Activated CD8-positive, alpha-beta memory T cell treated with anti-CD3 and anti-CD28 coated beads for 36 hours (primary cell): ENCODE measurements at regions not wholly inside any gene's neighbourhood (a gene's known extent, or its start where the extent isn't known, plus 50 kb on each side); places are given as distances from the start of the nearest gene placed in this dataset.

ENCODE experiments used
- CTCF ChIA-PET: fragments of 350-600 bp; sonication (Branson Sonifier 250); formaldehyde crosslinking; loops from one replicate; lab custom pipeline; 2021; ENCODE audit warnings: antibody characterized with exemption; lab: Charles Lee
- POLR2A ChIA-PET: fragments of 350-600 bp; sonication (Branson Sonifier 250); formaldehyde crosslinking; loops from one replicate; lab custom pipeline; 2021; ENCODE audit warnings: antibody characterized with exemption; lab: Charles Lee

DNA sequence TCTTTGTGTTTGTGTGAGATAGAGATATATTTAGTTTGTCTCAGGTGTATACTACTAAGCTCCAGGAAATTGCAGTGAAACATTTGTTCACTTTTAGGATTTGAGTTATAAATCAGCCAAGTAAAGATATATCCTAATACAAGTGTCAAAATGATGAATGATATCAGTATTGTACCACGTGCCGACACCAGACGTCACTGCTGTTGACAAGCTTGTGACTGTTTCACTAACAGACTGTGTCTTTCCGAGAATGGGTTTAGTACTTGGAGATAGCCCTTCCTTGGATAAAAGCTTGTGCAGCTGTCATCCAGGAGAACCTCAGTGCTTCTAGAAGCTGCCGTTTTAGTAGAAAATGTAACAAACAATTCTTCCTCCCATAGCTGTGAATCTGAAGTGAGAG, 343.3 kb downstream of the FBXO8 start:
- POLR2A ChIA-PET, result no interaction called here
- CTCF ChIA-PET, result no interaction called here

DNA sequence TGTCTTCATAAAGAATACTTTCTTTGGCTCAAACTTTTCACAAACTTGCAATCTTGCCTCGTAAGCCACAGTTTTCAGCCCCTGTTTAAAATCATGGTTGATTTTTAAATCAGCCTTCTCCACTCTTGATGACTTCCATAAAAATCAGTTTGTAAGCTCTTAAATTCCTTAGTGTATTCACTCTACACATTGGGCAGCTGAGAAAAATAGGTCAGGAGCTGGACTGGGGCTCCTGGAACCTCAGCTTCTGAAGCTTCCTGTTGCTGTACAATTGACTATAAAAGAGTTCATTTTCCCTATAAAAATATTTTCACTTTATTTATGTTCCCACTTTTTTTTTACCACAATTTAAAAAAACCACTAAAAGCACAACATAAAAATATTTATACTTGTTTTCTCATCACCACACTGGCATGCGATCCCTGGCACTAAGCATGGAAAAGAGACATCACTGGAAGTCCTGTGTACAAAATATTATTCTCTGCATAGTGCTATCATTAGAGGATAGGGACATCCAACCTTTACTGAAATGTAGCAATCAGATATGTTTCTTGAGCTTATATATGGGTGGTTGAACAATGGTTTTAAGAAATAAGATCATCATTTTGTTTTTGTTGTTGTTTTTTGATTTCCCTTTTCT, 345.7 kb downstream of the FBXO8 start:
- ChIA-PET CTCF (no interaction called here), POLR2A (no interaction called here)

DNA sequence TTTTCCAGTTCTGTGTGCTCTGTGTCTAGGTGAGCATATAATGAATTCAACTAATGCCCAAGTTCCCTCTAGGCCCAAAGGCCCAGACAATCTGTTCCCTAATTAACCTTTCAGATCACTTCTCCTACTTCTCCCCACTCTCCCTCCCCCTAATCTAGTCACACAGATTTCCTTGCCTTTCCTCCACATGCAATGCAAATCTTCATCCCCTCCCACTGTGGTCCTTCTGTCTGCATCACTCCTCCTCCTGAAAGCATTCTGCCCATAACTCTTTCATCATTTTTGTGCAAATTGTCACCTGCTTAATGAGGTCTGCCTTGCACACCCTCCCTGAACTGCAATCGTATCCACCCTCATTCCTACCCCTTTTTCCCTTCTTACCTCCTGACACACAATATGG, 346.6 kb downstream of the FBXO8 start:
- ChIA-PET POLR2A (no interaction called here), CTCF (no interaction called here)

DNA sequence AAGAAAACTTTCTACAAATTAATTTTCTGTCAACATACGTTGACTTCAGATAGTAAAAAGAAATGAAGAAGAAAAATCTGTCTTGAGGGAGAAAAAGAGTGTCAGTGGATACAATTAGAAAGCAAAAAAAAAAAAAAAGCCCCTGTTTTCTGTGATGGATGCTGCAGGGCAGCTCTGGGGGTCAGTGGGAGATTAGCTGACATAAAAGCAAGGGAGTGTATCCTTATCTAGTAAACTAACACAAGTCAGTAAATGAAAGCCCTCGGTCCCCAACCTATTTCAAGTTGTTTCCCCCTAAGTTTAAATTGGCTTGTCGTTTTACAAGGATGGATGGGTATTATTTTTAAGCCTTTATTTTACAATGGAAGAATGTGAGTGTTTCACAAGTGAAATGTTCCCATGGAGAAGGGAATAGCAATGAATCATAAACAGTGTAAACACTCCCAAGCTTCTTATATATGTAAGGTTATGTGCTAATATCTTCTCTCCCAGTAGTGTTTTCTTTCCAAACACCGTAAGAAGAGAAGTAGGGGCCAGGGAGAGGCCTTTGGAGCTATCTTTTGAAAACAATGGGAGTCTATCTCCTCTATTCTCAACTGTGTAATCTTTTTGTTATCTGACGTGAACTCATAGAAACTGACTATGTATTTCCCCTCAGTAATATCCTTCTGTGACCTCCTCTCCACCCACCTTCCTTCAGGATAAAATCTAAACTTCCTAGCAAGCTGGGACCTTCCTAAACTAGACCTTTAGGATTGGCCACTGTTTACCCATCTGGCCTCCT, 347.7 kb downstream of the FBXO8 start:
- CTCF ChIA-PET, result no interaction called here
- POLR2A ChIA-PET, result no interaction called here

DNA sequence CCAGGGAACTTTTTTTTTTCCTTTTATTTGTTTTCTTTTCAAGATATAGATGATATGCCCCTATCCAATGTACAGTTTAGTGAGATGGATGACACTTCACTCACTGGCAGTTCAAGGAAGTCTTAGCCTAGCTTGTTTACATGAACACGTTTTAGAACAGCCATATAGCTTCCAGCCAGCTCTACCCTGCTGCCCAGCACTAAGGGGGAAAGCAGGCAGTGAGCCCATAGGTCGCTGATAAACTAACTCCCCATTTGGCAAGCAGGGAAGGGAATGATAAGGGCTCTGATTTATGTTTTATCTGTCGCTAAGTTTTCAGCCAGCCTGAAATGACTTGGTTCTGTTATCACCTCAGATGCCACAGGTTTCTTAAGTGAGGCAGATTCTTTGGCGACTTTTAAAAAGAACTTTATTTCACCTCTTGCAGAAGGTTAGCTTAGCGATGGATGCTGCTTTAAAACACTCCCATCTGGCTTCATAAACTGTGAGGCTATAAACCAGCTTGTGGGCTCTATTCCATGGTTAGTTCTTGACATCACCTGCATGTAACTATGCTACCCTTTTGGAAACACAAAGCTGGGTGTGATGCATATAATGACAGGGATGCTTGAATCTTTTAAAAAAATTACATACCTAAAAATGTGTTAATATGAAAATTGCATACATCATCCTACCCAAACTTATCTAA, 348.4 kb downstream of the FBXO8 start:
- CTCF ChIA-PET, result no interaction called here
- POLR2A ChIA-PET, result no interaction called here

DNA sequence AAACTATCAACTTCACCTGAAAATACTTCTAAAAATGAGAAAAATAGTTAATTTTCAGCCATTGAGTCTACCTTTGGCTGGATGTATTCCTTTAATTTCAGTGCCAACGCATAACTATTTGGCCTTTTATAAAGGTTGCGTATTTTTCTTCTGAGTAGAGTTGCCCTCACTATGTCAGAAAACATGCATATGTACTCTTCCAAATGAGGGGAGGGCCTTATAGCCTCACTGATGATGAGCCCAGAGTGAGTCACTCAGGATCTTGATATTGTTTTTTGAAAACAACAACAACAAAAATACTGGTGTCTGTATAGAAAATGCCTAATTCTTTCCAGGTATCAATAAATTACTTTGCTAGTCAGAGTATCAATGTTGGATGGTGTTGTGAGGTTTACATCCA, 349.3 kb downstream of the FBXO8 start:
- POLR2A ChIA-PET, result no interaction called here
- CTCF ChIA-PET, result no interaction called here

DNA sequence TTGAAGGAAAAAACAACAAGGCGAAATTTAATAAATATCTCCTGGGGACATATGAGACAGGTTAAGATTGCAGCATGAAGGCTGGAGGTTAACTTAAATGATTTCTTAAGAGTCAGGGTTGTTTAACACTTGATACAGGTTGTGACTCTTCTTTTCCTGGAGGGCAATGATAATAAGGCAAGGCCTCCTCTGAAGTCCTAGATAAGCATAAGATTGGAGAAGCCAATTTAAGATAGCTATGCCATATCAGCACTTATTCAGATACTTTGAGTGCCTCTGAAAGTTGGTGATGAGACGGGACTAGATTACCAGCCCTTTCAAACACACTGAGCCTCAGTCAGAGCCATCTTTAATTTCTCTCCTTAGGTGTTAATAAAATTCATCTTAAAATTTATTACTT, 350.8 kb downstream of the FBXO8 start:
- ChIA-PET CTCF (no interaction called here), POLR2A (no interaction called here)

DNA sequence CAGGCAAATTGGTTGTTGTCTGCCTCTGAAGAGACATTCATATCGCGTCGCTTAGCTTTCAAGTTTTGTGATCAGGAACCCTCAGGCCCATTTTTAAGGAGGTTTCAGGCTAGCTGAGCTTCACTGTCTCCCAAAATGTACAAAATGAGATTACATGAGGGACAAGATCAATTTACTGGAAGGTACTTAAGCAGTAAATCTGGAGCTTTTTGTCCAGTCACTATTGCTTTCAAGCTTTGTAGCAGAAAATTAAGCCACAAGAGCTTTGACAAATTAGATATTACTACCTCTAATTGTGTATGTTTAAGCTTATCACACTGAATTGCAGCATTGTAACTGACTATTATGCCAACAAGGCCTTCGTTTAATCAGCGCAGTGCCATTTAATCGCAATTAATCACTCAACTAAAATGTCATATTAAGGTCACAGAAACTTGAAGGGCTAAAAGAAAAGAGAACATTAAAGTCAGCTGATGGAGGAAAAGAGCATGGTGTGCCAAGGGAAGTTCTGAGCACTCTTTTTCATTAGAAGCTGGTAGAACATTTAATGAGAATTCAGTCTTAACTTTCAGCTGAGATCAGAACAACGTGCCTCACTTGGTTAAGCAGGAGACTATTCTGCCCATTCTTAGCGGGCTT, 353.0 kb downstream of the FBXO8 start:
- POLR2A ChIA-PET, result no interaction called here
- CTCF ChIA-PET, result no interaction called here

DNA sequence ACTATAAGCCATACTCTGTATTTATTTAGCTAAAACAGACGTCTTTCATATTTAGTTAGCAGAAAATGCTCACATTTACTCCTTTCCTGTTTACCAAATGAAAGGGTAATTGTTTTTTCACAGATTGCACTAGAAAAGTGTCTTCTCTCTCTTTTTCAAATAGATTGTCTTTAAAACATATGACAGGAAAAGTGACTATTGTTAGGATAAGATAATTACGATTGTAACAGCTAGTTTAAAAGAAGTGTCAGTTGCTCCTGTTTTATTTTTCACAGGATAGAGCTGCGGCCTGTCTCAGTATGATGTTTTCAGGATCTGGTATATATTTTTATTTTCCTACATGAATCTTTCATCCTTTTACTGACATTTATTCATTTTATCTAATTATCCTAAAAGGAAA, 353.5 kb downstream of the FBXO8 start:
- ChIA-PET POLR2A (no interaction called here), CTCF (no interaction called here)

DNA sequence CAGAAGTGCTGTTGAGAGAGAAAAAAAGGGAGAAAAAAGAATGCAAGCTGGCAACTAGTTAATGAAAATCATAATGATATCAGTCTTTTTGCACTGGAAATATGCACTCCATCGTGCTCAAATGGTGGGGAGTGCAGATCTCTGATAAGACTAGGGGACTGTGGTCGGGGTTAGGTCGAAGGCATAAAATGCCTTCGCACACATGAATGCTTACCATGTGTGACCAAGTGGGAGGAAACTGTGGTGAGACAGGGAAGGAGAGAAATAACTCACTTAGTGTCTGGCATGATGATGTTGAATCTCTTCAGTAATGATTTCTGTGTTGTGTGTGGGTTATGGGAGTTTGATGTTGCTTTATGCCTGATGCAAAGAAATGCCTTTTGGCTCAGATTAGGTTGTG, 358.9 kb downstream of the FBXO8 start:
- ChIA-PET CTCF (no interaction called here), POLR2A (no interaction called here)

DNA sequence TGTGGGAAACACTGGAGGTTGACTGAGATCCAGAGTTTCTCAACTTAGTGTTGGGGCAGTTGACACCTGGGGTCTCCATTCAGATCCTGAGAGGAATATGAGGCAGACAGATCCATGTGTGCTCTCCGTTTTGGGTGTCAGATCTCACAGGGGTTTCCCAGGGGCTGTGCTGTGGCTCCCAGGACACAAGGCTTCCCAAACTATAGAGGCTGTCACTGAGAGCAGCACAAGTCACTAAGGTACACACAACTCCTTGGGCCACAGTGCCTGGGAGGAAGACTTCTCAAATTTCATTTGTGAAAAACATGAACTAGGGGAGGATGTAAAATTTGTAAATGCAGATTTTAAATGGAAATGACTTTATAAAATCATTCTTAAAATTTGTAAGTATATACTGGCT, 363.6 kb downstream of the FBXO8 start:
- POLR2A ChIA-PET, result no interaction called here
- CTCF ChIA-PET, result no interaction called here

DNA sequence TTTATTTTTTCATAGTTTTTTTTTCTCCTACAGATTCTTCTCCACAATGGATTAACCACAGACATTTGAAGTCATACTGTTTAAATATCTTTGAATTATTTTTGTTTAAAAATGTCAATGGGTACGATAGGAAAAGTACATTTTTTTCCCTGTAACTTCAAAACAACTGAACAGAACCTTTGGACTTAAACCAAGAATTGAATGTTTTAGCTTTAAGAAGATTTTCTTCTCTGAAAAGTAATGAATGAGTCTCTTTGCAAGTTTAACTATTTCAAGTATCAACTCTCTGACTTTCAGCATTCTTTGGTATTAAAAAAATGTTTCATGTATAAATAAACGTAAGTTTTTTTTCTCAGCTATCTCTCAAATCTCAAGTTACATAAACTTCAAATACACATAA, 364.3 kb downstream of the FBXO8 start:
- ChIA-PET POLR2A (no interaction called here), CTCF (no interaction called here)

DNA sequence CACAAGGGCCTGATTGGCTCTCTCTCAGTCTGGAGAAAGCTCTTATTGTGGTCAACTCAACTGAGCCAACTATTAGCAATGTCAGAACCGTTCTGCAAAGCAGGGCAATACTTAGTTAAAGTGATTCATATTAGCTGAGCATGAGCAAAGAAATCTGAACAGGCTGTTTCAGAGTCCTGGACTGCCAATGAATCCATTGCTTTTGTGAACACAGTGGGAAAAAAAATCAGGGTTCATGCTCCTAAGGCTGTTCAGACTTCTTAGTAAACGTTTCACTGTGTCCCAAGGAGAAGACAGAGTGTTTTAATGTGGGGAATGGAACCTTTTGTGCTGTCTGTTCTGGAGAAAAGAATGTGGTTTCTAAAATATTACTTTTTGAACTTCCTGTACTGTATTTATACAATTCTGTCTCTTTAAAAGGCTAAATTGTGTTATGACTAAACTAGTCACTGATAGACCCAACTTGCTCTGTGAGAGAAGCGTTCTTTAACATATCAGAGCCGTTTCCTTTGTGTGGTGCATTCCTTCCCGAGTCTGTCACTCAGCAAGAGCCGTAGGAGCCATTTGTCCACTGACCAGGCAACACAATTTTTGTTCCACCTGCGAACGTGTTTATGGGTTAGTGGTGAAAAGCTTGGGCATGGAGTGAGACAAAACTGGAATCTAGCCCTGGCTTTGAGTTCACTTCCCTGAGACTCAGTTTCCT, 366.1 kb downstream of the FBXO8 start:
- ChIA-PET POLR2A (no interaction called here), CTCF (no interaction called here)

DNA sequence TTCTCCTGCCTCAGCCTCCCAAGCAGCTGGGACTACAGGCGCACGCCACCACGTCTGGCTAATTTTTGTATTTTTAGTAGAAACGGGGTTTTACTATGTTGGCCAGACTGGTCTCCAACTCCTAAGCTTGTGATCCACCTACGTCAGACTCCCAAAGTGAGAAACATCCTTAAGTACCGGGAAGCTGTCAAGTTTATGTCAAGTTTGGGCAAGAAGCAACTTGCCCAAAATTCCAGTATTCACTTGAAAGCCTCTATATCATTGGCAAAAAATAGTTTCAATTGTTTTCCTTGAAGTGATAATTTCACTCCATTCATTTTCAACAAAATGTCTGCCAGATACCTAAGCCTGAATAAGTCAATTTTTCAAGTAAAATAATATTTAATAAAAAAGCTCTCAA, 370.0 kb downstream of the FBXO8 start:
- ChIA-PET CTCF (no interaction called here), POLR2A (no interaction called here)

DNA sequence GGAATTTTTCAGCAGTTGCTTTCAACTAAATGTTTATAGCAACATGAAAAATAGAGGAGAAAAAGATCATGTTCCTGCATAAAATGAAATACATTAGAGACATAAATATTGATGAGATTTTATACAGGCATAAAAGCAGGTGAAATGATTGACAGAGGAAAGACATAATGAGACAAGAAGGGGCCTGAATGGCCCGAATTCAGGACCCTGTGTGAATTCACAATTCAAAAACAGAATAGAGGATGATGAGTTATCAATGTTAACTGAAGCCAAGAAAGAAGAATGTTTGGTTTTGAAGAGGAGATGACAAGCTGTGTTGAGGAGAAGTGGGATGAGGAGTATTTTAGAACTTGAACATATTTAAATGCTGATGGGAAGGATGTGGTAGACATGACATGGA, 371.1 kb downstream of the FBXO8 start:
- CTCF ChIA-PET, result no interaction called here

DNA sequence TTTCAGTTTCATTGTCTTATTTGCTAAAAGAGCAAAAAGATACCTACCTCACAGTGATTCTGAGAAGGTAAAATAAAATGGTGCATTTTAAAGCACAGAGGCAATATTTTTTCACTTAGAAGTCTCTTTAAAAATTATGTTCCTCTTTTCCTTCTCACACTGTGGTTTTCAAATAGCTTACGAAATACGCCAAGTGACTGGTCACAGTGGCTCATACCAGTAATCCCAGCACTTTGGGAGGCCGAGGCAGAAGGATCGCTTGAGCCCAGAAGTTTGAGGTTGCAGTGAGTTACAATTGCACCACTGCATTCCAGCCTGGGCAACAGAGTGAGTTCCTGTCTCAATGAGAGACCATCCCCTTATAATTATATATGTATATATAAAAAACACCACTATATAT, 372.6 kb downstream of the FBXO8 start:
- ChIA-PET POLR2A (no interaction called here), CTCF (no interaction called here)

More for the DNA sequence above, 371.1 kb downstream of the FBXO8 start:
- POLR2A ChIA-PET, result no interaction called here

DNA sequence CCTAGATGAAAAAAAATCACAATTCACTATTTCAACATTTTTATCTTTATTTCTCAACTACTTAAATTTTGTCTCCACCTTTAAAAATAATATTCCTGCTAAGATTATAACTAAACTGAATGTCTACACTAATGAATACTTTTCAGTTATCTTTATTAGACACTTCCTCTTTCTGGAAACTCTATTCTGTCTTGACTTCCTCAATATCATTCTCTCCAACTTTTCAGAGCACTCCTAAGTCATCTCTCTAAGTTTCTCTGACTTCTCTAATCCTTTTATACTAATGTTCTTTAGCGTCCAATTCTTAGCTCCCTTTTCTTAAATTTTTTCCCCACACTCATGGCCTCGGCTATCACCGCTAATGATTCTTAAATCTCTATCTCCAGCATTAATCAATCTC, 374.2 kb downstream of the FBXO8 start:
- ChIA-PET CTCF (no interaction called here), POLR2A (no interaction called here)

DNA sequence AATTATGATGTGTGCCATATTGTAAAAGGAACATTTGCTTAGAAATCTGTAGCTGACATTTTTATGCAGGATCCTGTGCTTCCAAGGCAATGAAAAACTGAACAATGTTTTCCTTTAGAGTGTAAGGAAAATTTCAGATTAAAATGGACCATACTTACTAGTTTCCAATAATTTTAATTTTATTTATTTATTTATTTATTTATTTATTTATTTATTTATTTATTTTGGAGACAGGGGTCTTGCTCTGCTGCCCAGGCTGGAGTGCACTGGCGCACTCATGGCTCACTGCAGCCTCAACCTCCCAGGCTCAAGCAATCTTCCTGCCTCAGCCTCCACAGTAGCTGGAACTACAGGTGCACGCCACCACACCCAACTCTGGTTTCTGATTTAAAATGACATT, 369.8 kb upstream of the HAND2 start:
- ChIA-PET POLR2A (no interaction called here), CTCF (no interaction called here)

DNA sequence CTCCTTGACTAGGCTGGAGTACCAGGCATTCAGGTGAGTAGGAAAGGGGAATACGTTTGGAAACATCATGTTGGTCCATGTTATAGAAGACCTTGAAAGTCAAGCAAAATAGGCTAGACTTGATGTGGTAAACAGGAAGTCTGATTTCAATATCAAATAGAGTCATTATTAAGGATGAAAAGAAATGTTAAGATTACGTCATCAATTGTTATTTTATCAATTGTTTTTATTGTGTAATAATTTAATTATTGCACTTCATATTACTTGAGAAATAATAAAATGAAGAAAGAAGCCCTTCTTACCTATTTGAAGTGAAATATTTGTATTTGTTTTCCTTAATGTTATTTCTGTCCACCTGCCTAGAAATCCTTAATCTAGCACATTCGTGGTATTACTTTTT, 361.0 kb upstream of the HAND2 start:
- POLR2A ChIA-PET, result no interaction called here
- CTCF ChIA-PET, result no interaction called here

DNA sequence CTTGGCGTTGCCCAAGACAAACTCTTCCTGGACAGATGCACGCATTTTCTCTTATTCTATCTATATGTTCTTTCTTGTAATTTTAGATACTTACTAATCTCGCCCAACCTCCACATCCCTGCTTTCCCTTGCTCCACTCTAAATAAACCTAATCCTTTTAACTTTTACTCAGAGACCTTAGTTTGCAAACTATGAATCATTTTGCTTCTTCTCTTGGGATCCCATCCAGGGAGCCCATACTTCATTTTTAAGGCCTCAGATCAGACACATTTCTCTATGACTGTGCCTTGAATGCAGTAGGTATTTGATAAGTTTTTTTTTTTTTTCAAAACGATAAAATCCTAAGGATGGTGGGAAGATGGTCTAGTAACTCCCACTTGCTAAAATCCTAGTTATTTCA, 353.8 kb upstream of the HAND2 start:
- CTCF ChIA-PET, result no interaction called here
- POLR2A ChIA-PET, result no interaction called here
